GM12865 (cell line): ENCODE measurements at regions not wholly inside any gene's neighbourhood (a gene's known extent, or its start where the extent isn't known, plus 50 kb on each side); places are given as distances from the start of the nearest gene placed in this dataset.
"Not testable (repeated sequence)": the region's sequence is repeated elsewhere in the genome, so short reads cannot be mapped to it uniquely, and the experiment has no call there.

Source experiments
- DNase-seq: peaks from one replicate; pipeline ENCODE4 v3.0.0; 2010; ENCODE audit warnings: low read depth
- H3K4me3 ChIP-seq: 2 replicates; pipeline ENCODE4 v1.5.1; 2011; ENCODE audit warnings: mild to moderate bottlenecking, low read depth, low read length, control low read depth
- TF ChIP-seq, protein P1 (sequence below): IDR thresholded peaks from 2 replicates; pipeline ENCODE4 v1.5.1; 2011; ENCODE audit warnings: low read length, control low read depth, low read depth, inconsistent platforms; ENCODE audit not compliant: insufficient read depth; ENCODE audit errors: missing control alignments

GRCh38 chr7:103244865-103245264, 52.4 kb upstream of the PMPCB start:
- H3K4me3 ChIP-seq, DNase-seq: not testable (repeated sequence)

DNA sequence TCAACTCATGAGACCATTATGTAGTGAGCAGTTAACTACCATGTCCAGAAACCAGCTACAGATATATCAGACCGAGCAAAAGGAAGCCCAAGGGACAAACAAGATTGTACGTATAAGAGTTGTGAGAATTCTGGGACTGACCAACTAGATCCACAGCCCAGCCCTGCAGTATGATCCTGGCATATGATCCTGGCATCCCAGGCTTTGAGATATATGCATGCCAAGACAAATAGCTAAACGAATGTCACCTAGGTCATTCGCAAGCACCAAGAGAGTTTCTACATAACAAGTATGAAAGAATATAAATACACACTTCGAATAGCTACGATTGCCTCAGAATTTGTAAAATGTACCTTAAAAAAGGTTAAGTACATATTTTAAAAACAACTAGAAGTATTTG, 56.4 kb upstream of the PMPCB start:
- DNase-seq: no peak
- no peak overlapping the region for H3K4me3 ChIP-seq
- TF ChIP-seq, protein P1, sequence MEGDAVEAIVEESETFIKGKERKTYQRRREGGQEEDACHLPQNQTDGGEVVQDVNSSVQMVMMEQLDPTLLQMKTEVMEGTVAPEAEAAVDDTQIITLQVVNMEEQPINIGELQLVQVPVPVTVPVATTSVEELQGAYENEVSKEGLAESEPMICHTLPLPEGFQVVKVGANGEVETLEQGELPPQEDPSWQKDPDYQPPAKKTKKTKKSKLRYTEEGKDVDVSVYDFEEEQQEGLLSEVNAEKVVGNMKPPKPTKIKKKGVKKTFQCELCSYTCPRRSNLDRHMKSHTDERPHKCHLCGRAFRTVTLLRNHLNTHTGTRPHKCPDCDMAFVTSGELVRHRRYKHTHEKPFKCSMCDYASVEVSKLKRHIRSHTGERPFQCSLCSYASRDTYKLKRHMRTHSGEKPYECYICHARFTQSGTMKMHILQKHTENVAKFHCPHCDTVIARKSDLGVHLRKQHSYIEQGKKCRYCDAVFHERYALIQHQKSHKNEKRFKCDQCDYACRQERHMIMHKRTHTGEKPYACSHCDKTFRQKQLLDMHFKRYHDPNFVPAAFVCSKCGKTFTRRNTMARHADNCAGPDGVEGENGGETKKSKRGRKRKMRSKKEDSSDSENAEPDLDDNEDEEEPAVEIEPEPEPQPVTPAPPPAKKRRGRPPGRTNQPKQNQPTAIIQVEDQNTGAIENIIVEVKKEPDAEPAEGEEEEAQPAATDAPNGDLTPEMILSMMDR: no peak

- H3K4me3 ChIP-seq, DNase-seq: not testable (repeated sequence)
Measured at GRCh38 chr7:103235824-103236223, 61.4 kb upstream of the PMPCB start.

GRCh38 chr7:103234877-103235276, 62.4 kb upstream of the PMPCB start:
- DNase-seq: not testable (repeated sequence)

GRCh38 chr7:103227787-103228186, 69.4 kb upstream of the PMPCB start:
- DNase-seq: not testable (repeated sequence)

More at GRCh38 chr7:103234877-103235276, 62.4 kb upstream of the PMPCB start:
- not testable (repeated sequence) for H3K4me3 ChIP-seq

GRCh38 chr7:103225798-103226197, 71.4 kb upstream of the PMPCB start:
- not testable (repeated sequence) for H3K4me3 ChIP-seq, DNase-seq

More at GRCh38 chr7:103227787-103228186, 69.4 kb upstream of the PMPCB start:
- H3K4me3 ChIP-seq: not testable (repeated sequence)

DNA sequence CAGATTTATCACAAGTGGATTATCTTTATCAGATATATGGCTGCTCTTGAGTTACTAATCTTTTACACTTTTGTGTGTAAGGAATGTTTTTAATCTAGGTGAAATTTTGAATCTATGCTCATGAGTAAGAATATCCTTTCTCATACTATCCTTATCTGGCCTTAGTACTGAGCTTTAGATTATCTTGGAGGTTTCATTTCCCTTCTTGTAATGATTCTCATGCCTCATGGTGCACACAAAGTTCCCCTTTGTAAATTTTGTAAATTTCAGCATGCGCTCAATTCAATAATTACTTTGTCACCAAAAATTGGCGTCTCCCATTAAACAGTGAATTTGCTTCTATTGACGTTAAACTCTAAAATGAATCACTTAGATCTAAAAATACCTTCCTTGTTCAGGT, 74.2 kb upstream of the NAPEPLD start:
- DNase-seq: peak; percentile 9
- H3K4me3 ChIP-seq: not testable (repeated sequence)

DNA sequence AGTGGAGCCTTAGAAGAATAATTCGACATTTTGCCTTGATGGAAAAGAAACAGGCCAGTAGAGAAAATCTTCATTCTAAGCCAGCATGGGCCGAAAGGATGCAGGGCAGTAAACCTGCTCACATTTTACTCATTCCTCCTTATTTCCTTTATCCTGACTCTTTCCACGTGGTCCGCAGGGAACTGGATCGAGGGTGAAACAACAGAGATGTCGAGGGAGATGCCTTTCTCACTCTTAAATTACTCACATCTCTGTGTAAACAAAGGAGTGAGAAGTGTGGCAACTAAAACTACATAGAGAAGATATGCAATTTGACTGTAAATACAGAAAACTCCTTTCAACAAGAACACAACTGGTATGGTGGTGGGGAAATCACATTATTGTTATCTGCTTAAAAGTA, 62.1 kb upstream of the NAPEPLD start:
- not testable (repeated sequence) for DNase-seq, H3K4me3 ChIP-seq

- not testable (repeated sequence) for H3K4me3 ChIP-seq, DNase-seq
Measured at GRCh38 chr7:103199191-103199590, 50.3 kb upstream of the NAPEPLD start.
